ENCODE measurements at regions not wholly inside any gene's neighbourhood (a gene's known extent, or its start where the extent isn't known, plus 50 kb on each side); places are given as distances from the start of the nearest gene placed in this dataset.

- no peak for DNase-seq
Measured at GRCh38 chr5:14967166-14967565, 95.6 kb upstream of the ANKH start.

DNA sequence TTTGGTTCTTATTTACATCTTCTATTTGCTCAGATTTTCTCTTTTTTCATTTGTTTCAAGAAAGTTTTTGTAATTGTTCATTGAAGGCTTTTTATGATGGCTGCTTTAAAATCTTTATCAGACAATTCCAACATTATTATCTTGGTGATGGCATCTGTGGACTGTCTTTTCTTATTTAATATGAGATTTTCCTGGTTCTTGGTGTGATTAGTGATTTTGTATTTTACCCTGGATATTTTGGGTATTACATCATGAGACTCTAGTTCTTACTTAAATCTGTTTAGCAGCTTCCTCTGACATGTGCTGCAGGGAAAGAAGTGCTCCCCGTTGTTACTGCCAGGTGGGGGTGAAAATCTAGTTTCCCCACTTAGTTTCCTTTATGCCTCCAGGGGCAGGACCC lies 94.2 kb upstream of the ANKH start:
- no peak for DNase-seq

DNA sequence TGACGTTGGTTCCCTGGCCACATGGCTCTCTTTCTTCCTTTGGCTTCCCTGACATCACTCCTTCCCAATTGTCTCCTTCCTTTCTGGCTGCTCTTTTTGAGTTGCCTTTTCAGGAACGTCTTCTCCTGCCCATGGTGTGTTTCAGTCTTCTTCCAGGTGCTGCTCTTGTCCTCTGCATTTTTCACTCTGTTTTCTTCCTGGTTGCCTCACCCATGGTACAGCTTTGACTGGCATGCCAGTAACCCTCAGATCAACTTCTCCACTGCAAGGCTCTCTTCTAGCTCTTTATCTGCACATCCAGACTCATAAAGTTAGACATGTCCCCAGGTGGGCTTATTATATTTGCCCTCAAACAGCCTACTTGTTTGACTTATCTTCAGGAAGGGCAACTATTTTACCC lies 91.0 kb upstream of the ANKH start:
- DNase-seq = no peak

DNA sequence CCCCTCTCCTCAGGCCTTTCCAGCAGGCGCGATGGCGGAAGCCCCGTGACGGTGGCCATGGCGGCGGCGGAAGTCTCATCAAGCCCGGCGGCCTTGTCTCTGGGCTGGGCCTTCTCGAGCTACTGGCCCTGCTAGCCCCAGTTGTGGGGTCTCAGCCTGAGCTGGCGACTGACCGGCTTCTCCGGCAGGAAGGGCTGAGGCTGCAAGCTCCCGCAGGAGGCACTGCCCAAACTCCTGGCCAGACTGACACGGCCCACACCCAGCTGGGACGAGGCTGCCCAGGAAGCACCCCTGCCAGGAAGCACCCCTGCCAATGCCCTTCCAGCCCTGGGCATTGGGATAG lies 88.5 kb upstream of the ANKH start:
- DNase-seq = no peak

- no peak for DNase-seq
Measured at GRCh38 chr5:14959399-14960119, 88.0 kb upstream of the ANKH start.

GRCh38 chr5:14958188-14958587 lies 86.6 kb upstream of the ANKH start:
- no peak for DNase-seq

GRCh38 chr5:14956423-14957046 lies 85.0 kb upstream of the ANKH start:
- no peak for DNase-seq

DNA sequence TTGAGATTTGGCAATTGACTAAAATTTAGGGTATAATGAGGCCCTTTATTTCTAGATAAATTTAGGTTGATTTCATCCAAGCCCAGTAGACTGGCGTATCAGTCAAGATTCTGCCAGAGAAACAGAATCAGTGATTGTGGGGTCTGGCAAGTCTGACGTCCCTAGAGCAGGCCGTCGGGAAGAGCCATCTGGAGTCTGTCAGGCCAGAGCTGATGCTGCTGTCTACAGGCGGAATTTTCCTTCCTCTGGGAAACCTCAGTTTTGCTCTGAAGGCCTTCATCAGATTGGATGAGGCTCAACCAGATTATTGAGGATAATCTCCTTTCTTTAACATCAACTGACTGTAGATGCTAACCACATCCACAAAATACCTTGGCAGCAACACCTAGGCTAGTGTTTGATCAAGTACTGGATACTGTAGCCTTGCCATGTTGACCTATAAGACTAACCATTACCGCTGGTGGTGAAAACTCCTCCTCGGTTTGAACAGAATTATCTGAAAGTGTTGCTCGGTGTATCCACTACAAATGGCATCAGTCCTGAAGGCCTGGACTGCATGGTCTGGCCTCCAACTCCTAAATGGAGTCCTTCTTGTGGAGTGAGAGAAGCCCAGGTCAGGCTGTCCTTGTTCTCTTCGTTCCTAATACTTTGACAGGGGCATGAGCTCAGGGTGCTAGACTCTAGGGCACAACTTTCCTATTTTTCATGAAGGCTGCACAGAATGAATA lies 83.2 kb upstream of the ANKH start:
- no peak for DNase-seq

- DNase-seq = no peak
Measured at GRCh38 chr5:14954216-14954615, 82.6 kb upstream of the ANKH start.

DNA sequence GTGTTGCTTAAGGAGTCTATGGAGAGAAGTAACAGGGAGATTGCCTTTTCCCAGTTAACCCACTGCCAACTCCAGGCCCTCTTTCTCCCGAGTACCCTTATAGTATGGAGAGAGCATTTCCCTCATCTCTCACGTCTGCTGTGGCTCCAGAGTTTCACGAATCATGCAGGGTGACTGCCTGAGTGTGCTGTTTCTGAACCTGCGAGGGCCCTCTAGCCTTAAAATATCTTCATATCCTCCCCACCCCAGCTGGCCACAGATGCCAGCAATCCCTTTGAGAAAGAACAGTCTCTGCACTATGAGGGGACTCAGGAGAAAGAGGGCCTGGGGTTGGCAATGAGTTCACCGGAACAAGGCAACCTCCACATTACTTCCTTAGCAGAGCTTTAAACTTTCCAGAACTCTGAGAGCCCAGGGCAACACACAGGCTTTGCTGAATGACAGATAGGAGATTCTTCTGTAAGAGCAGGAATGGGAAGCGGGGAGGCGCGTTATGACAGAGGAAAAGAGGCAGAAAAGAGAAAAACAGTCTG lies 81.6 kb upstream of the ANKH start:
- no peak for DNase-seq

- DNase-seq = no peak
Measured at GRCh38 chr5:14948383-14948782, 76.8 kb upstream of the ANKH start.

- DNase-seq = peak; percentile 59
Measured at GRCh38 chr5:14946815-14947620, 75.4 kb upstream of the ANKH start.

DNA sequence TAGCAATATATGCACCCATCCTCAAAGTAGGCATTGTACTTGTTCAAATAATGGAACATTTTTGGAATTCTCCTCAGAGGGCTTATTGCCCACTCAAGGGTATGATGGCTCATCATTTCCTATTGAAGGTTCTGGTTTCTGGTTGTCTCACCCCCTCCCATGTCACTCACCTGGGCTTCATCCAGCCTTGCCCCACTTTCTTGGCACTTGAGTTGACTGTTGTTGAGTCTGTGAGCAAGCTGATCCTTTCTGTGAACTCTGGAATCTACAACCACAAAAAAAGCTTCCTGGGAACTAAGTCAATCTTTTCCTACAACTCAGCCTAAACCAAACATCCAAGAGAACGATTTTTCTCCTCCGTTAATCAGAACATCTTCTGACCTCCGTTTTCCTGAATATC lies 73.9 kb upstream of the ANKH start:
- DNase-seq = no peak

DNA sequence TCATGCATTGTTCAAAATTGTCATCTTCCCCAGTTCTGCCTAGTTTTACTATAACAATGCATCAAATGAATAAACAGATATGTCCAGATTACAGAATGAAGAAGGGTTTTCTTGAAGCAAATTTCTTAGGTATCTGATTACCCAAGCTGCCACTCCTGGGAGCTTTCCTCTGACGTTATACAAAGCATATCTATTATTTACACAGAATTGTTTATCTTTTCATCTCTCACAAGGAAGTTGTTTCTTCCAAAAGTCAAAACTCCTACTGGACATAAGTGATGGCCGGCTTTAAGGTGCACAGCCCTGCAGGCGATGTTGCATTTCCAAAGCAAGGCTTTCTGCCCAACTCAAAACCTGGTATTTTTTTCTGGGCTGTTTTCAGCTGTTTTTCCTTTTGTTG lies 73.4 kb upstream of the ANKH start:
- no peak for DNase-seq

DNA sequence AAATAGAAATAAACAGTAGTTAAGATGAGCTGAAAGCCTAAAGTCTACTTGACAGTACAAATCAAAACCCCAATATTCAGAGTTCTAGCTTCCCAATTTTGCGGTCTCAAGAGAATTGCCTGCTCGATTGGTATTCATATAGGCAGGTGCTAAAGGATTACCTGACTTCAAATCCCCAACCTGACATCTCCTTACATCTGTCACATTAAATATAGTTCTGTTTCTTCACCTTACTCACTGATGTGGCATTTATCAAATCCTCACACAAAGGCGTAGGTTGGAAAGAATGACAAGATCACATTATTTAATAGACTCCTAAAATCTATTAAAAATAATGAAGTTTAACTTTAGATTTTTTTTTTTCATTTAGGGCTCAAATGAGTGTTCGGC lies 72.8 kb upstream of the ANKH start:
- DNase-seq = no peak

DNA sequence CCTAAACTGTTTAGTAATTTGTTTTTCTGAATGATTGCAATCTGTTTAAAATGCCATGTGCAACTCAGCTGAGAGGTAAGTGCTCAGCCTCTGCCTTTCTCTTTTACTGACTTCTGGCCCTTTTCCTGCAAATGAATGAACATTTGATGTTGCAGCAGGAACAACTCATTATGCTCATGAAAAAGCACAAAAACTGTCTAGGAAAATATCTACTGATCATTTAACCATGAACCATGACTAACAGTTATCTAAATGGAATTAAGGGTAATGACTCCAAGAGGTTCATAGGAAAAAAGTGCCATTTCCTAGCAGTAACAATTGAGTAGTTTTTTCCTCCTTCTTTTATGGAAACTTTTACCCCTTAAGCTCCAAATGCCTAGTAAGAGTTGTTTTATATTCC lies 70.6 kb upstream of the ANKH start:
- DNase-seq = no peak

DNA sequence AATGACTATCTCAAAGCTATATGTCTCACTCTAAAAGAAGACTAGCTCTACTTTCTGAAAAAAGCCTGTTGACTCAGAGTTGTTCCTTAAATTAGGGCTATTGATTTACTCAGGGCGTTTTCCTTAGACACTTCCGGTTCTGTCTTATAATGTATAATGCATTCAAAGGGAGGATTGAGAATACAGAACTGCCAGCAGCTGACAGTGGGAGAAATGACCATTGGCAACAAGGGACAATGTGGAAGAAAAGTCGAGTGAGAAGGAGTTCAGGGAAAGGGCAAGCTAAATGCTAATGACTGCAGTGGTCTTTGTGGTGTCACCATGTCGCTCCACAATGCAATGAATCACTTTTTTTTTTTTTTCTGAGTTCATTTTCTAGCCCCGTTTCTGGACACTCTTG lies 65.7 kb upstream of the ANKH start:
- no peak for DNase-seq

DNA sequence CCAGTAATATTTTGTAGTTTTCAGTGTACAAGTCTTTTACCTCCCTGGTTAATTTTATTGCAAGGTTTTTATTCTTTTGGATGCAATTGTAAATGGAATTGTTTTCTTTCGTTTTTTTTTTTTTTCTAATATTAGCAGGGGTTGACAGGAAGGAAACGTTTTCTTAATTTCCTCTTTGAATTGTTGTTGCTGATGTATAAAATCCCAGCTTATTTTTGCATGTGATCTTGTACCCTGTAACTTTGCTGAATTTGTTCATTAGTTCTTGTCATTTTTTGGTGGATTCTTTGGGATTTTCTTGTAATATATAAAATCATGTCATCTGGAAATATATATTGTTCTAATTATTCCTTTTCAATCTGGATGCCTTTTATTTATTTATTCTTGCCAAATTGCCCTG lies 65.0 kb upstream of the ANKH start:
- DNase-seq = no peak

- no peak for DNase-seq
Measured at GRCh38 chr5:14935341-14935740, 63.8 kb upstream of the ANKH start.

DNA sequence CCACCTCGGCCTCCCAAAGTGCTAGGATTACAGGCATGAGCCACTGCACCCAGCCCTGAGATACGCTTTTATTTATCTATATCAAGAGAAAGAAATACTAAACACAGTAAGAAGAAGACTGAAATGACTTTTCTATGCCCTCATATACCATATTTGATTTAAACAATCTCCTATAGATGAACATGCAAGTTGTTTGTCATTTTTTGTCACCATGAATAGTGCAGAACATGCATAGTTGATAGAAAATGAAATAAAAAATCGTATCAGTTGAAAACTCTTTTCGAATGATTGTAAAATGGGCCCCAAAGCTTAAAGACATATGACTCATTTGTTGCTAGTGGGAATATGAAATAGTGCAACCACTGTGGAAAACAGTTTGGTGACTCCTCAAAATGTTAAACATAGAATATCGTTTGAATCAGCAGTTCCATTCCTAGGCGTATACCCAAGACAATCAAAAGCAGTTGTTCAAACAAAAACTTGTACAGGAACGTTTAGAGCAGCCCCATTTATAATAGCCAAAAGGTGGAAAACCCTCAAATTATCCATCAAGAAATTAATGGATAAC lies 61.4 kb upstream of the ANKH start:
- DNase-seq = no peak

DNA sequence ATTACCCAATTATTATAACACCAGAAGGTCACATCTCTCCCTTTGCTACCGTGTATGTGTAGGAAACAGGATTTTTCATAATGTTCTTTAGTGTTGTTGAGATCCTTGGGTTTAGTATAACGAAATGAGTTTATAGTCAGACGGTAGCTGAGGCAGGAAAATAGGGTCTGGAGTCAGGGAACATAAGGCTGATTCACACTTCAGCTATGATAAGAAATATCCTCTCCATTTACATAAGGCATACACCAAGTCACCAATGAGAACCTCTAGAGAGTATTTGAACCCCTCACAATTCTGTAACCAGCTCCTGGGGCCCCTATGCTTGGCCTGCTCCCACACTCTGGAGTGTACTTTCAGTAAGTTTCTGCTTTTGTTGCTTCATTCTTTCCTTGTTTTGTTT lies 58.9 kb upstream of the ANKH start:
- DNase-seq = no peak

DNA sequence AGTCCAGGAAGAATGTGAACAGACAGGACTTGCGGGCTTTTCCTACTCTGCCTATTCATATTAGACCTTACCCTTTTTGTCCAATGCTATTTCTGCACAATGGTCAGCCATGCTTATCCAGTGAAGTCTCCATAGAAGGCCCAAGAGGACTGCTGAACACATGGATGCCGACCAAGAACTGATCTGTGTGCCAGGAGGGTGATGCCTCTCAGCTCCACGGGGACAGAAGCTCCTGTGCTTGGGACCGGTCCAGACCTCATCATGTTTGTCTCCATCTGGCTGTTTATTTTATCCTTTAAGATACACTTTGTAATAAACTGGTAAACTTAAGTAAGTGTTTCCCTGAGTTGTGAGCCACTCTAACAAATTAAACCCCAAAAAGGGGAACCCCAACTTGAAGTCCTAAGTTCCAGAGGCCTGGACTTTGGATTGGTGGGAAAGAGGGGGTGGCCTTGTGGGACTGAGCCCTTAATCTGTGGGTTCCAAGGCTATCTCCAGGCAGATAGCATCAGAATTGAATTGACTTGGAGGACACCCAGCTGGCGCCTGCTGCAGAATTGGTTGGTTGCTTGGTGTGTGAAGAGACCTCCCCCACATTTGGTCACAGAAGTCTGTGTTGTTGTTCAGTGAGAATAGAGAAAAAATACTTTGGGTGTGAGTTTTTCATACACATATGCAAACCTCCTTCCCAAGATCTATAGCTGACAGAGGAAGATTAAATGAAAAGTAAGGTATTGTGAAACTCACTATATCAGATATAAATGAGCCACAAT lies 57.9 kb upstream of the ANKH start:
- peak; percentile 59 for DNase-seq
